ENCODE measurements at regions not wholly inside any gene's neighbourhood (a gene's known extent, or its start where the extent isn't known, plus 50 kb on each side); places are given as distances from the start of the nearest gene placed in this dataset.

- no peak for DNase-seq
Measured at GRCh38 chr6:152905551-152906299, 77.1 kb downstream of the FBXO5 start.

GRCh38 chr6:152909241-152909640 lies 73.6 kb downstream of the FBXO5 start:
- no peak for DNase-seq

GRCh38 chr6:152916035-152916434 lies 66.8 kb downstream of the FBXO5 start:
- DNase-seq, result no peak

- DNase-seq, result no peak
Measured at GRCh38 chr6:152918991-152919390, 63.9 kb downstream of the FBXO5 start.

- no peak for DNase-seq
Measured at GRCh38 chr6:152920016-152920415, 62.8 kb downstream of the FBXO5 start.
